OCI-LY1 (cell line): ENCODE measurements at regions not wholly inside any gene's neighbourhood (a gene's known extent, or its start where the extent isn't known, plus 50 kb on each side); places are given as distances from the start of the nearest gene placed in this dataset.
"Not testable (repeated sequence)": the region's sequence is repeated elsewhere in the genome, so short reads cannot be mapped to it uniquely, and the experiment has no call there.

Source experiments
- H2AFZ ChIP-seq: fragments of 200-600 bp; sonication (generic), shearing (Covaris generic); 2 replicates; pipeline ENCODE4 v1.6.0; 2014; ENCODE audit warnings: antibody characterized with exemption, mild to moderate bottlenecking, low read length
- H3F3A ChIP-seq: fragments of 200-600 bp; sonication (generic), shearing (Covaris generic); 2 replicates; pipeline ENCODE4 v1.6.0; 2014; ENCODE audit warnings: mild to moderate bottlenecking, antibody characterized with exemption, low read length, moderate library complexity; ENCODE audit not compliant: insufficient read depth
- H3K27ac ChIP-seq: fragments of 200-600 bp; sonication (generic); 2 replicates; pipeline ENCODE4 v1.5.1; 2014; ENCODE audit warnings: low read length, mixed run types, mild to moderate bottlenecking, low read depth; ENCODE audit not compliant: poor library complexity, severe bottlenecking
- H3K27me3 ChIP-seq: fragments of 200-600 bp; sonication (generic); 2 replicates; pipeline ENCODE4 v1.6.0; 2014; ENCODE audit warnings: antibody characterized with exemption, mild to moderate bottlenecking, low read length, moderate library complexity; ENCODE audit not compliant: insufficient read depth
- H3K36me3 ChIP-seq: fragments of 200-600 bp; sonication (generic); 2 replicates; pipeline ENCODE4 v1.6.1; 2014; ENCODE audit warnings: mild to moderate bottlenecking, antibody characterized with exemption, low read length, moderate library complexity, mixed read lengths; ENCODE audit not compliant: insufficient read depth
- H3K4me1 ChIP-seq: fragments of 200-600 bp; sonication (generic); 2 replicates; pipeline ENCODE4 v1.5.1; 2014; ENCODE audit warnings: mild to moderate bottlenecking, low read length, moderate library complexity; ENCODE audit not compliant: insufficient read depth, severe bottlenecking
- H3K4me2 ChIP-seq: fragments of 200-600 bp; sonication (generic), shearing (Covaris generic); 2 replicates; pipeline ENCODE4 v1.6.1; 2014; ENCODE audit warnings: low read length
- H3K4me3 ChIP-seq: fragments of 200-600 bp; sonication (generic); 2 replicates; pipeline ENCODE4 v1.5.1; 2014; ENCODE audit warnings: low read length, low read depth, mild to moderate bottlenecking, mixed read lengths; ENCODE audit not compliant: poor library complexity, severe bottlenecking
- H3K79me2 ChIP-seq: fragments of 200-600 bp; shearing (Covaris generic); 2 replicates; pipeline ENCODE4 v1.6.1; 2016; ENCODE audit warnings: mixed run types, low read length, mixed read lengths; ENCODE audit not compliant: insufficient read depth
- H3K9ac ChIP-seq: fragments of 200-600 bp; sonication (generic), shearing (Covaris generic); 2 replicates; pipeline ENCODE4 v1.6.1; 2014; ENCODE audit warnings: mild to moderate bottlenecking, low read length, mixed read lengths
- H3K9me2 ChIP-seq: fragments of 200-600 bp; sonication (generic), shearing (Covaris generic); 2 replicates; pipeline ENCODE4 v1.6.1; 2014; ENCODE audit warnings: low read depth, mild to moderate bottlenecking, low read length, mixed read lengths
- H3K9me3 ChIP-seq: fragments of 200-600 bp; shearing (Covaris generic); 2 replicates; pipeline ENCODE4 v1.6.1; 2014; ENCODE audit warnings: low read length, mixed read lengths
- H4K20me1 ChIP-seq: fragments of 200-600 bp; sonication (generic), shearing (Covaris generic); 2 replicates; pipeline ENCODE4 v1.6.0; 2016; ENCODE audit warnings: mild to moderate bottlenecking, low read length; ENCODE audit not compliant: insufficient read depth
- EZH2 ChIP-seq: fragments of 200-600 bp; sonication (generic), shearing (Covaris generic); IDR thresholded peaks from 2 replicates; pipeline ENCODE4 v1.8.0; 2017; ENCODE audit warnings: borderline replicate concordance, mixed run types, mild to moderate bottlenecking, antibody characterized with exemption, low read length, moderate library complexity, mixed read lengths
- TF ChIP-seq, protein P1 (sequence below): fragments of 200-600 bp; sonication (generic), shearing (Covaris generic); IDR thresholded peaks from 2 replicates; pipeline ENCODE4 v1.5.1; 2017; ENCODE audit warnings: mild to moderate bottlenecking, antibody characterized with exemption, low read length, moderate library complexity, mixed read lengths

- Histone ChIP-seq H3K9me3 (no peaks in the 10 kb centered on the region), H3K79me2 (no peaks in the 10 kb centered on the region), H3K27ac (no peak overlapping the region), H3K36me3 (no peaks in the 10 kb centered on the region), H3K9ac (no peak overlapping the region), H3K27me3 (no peaks in the 10 kb centered on the region), H3K9me2 (no peaks in the 10 kb centered on the region), H2AFZ (no peak overlapping the region), H3K4me2 (no peak overlapping the region), H4K20me1 (no peaks in the 10 kb centered on the region), H3K4me3 (no peak overlapping the region), H3F3A (no peaks in the 10 kb centered on the region), H3K4me1 (no peaks in the 10 kb centered on the region)
- TF ChIP-seq EZH2 = no peak
- TF ChIP-seq, protein P1, sequence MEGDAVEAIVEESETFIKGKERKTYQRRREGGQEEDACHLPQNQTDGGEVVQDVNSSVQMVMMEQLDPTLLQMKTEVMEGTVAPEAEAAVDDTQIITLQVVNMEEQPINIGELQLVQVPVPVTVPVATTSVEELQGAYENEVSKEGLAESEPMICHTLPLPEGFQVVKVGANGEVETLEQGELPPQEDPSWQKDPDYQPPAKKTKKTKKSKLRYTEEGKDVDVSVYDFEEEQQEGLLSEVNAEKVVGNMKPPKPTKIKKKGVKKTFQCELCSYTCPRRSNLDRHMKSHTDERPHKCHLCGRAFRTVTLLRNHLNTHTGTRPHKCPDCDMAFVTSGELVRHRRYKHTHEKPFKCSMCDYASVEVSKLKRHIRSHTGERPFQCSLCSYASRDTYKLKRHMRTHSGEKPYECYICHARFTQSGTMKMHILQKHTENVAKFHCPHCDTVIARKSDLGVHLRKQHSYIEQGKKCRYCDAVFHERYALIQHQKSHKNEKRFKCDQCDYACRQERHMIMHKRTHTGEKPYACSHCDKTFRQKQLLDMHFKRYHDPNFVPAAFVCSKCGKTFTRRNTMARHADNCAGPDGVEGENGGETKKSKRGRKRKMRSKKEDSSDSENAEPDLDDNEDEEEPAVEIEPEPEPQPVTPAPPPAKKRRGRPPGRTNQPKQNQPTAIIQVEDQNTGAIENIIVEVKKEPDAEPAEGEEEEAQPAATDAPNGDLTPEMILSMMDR = no peak
Measured at GRCh38 chr13:100773429-100773828, 98.8 kb upstream of the TMTC4 start.

DNA sequence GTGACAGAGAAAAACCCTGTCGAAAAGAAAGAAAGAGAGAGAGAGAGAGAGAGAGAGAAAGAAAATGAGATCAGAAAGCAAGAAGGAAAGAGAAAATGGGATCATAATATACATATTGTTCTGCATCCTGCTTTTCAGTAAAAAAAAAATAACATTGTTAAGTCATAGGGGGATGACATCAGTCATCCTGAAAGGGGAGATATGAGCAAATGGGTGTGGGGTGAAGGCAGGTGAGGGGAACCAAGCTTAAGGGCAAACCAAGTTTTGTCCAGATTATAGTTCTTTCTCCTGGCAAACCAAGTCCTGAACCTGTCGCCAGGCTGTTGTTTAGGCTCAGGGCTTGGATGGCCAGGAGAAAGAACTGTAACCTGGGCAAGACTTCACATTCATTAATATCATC, 92.6 kb upstream of the TMTC4 start:
- no peak overlapping the region for H3K9ac ChIP-seq
- H4K20me1 ChIP-seq = no peaks in the 10 kb centered on the region
- no peaks in the 10 kb centered on the region for H3K9me2 ChIP-seq
- H3K27me3 ChIP-seq = no peaks in the 10 kb centered on the region
- no peak overlapping the region for H2AFZ ChIP-seq
- no peak overlapping the region for H3K4me3 ChIP-seq
- H3K4me1 ChIP-seq = no peaks in the 10 kb centered on the region
- no peaks in the 10 kb centered on the region; the same call in 1 of the 2 replicates for H3K9me3 ChIP-seq
- H3F3A ChIP-seq = no peaks in the 10 kb centered on the region
- no peaks in the 10 kb centered on the region for H3K36me3 ChIP-seq
- no peaks in the 10 kb centered on the region for H3K79me2 ChIP-seq
- no peak for TF ChIP-seq EZH2
- TF ChIP-seq, protein P1 = no peak
- H3K27ac ChIP-seq = no peak overlapping the region
- H3K4me2 ChIP-seq = no peak overlapping the region

DNA sequence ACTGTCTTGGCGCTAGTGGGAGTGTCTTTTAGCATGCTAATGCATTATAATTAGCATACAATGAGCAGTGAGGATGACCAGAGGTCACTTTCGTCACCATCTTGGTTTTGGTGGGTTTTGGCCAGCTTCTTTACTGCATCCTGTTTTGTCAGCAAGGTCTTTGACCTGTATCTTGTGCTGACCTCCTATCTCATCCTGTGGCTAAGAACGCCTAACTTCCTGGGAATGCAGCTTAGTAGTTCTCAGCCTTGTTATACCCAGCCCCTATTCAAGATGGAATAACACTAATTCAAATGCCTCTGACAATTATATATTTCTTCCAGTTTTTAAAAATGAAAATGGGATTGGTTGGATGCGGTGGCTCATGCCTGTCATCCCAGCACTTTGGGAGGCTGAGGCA, 92.0 kb upstream of the TMTC4 start:
- H3K9me3 ChIP-seq, H3K27ac ChIP-seq, H3K9ac ChIP-seq, H3K79me2 ChIP-seq, H3K4me3 ChIP-seq, H2AFZ ChIP-seq, H3K4me2 ChIP-seq, H3K9me2 ChIP-seq, H3K4me1 ChIP-seq, H4K20me1 ChIP-seq, H3K27me3 ChIP-seq, H3F3A ChIP-seq, H3K36me3 ChIP-seq: not testable (repeated sequence)

DNA sequence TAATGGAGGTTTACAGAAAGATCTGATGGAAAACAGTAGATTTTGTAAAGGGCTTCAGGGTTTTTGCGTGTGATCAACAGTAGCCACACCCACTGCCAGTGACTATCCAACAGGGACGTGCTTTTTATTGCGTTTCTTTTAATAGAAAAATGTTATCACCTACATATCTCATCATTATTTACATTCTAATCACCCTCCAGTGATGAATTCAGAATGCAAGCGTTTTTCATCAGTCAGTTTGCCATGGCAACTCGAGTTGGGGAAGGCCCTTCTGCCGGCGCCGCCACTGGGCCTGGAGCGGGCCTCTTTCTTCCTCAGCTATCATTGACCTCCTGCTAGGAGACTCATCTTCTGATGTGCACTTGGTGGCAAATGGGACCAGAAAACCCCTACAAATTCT, 90.3 kb upstream of the TMTC4 start:
- no peak overlapping the region for H3K9ac ChIP-seq
- no peak for TF ChIP-seq EZH2
- TF ChIP-seq, protein P1 = no peak
- H3K79me2 ChIP-seq = no peaks in the 10 kb centered on the region
- H3K4me1 ChIP-seq = no peaks in the 10 kb centered on the region
- H4K20me1 ChIP-seq = no peaks in the 10 kb centered on the region
- no peaks in the 10 kb centered on the region; the same call in 1 of the 2 replicates for H3K9me3 ChIP-seq
- H3K27me3 ChIP-seq = no peaks in the 10 kb centered on the region
- H3K27ac ChIP-seq = no peak overlapping the region
- H3K36me3 ChIP-seq = no peaks in the 10 kb centered on the region
- no peaks in the 10 kb centered on the region for H3K9me2 ChIP-seq
- no peak overlapping the region for H2AFZ ChIP-seq
- H3K4me3 ChIP-seq = no peak overlapping the region
- H3K4me2 ChIP-seq = no peak overlapping the region
- H3F3A ChIP-seq = no peaks in the 10 kb centered on the region

DNA sequence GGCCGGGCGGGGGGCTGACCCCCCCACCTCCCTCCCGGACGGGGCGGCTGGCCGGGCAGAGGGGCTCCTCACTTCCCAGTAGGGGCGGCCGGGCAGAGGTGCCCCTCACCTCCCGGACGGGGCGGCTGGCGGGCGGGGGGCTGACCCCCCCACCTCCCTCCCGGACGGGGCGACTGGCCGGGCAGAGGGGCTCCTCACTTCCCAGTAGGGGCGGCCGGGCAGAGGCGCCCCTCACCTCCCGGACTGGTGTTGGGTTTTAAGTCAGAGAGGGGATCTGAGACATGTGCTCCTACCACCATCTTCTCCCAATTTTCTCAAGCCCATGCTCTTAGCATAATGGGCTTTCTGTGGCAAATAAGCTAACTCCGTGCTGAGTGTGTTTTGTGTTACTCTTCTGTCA, 87.5 kb upstream of the TMTC4 start:
- not testable (repeated sequence) for H2AFZ ChIP-seq, H3K4me1 ChIP-seq, H3K9me3 ChIP-seq, H3K9ac ChIP-seq, H3K9me2 ChIP-seq, H3F3A ChIP-seq, H3K4me2 ChIP-seq, H3K27ac ChIP-seq, H4K20me1 ChIP-seq, H3K79me2 ChIP-seq, H3K27me3 ChIP-seq, H3K36me3 ChIP-seq, H3K4me3 ChIP-seq
